Suppressor macrophage treated with lipopolysaccharide for 4 hours (primary cell): ENCODE measurements at regions not wholly inside any gene's neighbourhood (a gene's known extent, or its start where the extent isn't known, plus 50 kb on each side); places are given as distances from the start of the nearest gene placed in this dataset.
"Not testable (repeated sequence)": the region's sequence is repeated elsewhere in the genome, so short reads cannot be mapped to it uniquely, and the experiment has no call there.

Experiments used
- DNase-seq: peaks from one replicate; pipeline ENCODE4 v3.0.0-alpha.2; 2020

DNA sequence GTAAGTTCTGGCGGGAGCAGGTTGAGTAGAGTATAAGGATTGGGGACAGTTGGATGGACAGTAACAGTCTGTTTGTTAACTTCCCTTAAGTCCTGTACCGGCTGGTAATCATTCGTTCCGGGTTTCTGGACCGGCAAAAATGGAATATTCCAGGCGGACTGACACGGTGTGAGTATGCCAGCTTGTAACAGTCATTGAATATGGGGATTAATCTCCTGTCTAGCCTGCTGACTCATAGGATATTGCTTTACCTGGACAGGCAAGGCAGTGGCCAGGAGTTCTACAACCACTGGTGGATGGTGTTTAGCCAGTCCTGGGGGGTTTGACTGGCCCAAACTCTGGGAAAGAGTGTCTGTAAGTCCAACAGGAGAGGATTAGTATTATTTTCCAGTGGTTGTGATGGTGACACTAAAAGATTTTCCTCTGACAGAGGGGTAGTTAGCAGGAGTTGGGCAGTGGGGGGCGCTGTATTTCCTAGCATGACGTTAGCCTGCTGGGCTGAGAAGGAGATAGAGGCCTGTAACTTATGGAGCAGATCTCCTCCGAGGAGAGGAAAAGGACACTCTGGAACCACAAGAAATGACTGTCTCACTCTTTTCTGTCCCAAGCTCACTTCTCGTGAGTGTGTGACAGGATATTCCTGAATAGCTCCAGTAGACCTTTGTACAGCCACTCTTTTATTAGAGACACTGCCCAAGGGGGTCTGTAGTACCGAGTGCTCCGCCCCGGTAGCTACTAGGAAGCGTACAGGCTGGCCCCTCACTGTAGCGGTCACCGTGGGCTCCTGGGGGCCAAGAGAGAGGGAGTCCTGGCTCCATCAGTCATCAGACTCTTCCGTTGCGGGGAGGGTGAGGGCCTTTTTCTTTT lies 152.2 kb downstream of the TRIM27 start:
- DNase-seq = no peak

DNA sequence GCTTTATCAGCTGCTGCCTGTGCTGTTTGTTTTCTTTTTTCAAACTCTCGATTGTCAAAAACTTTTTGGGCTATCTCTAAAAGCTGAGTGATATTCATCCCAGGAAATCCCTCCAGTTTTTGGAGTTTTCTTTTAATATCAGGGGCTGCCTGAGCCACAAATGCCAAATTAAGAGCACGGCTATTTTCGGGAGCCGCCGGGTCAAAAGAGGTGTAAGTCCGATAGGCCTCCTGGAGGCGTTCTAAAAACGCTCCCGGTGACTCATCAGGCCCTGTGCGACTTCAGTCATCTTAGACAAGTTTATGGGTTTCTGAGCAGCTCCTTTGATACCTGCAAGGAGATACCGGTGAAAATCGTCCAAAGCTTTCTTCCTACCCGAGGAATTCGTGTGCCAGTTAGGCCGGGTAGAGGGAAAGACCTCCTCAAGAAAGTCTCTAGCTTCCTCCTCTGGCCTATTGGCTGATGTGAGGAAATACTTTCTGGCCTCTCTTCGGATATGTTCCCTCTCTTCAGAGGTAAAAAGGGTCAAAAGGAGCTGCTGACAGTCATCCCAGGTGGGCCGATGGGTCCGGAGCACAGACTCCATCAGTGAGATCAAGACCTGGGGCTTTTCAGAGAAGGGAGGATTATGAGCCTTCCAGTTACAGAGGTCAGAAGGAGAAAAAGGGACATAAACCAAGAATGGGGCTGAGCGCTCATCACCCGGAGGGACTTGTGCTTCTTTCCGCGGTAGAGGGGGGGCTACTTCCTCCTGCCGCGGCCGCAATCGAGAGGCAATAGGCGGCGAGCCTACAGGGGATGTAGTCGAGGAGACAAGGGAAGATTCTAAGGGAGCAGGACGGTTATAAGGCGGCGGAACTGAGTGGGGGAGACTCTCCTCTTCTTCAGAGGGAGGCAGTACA lies 151.1 kb downstream of the TRIM27 start:
- no peak for DNase-seq

DNA sequence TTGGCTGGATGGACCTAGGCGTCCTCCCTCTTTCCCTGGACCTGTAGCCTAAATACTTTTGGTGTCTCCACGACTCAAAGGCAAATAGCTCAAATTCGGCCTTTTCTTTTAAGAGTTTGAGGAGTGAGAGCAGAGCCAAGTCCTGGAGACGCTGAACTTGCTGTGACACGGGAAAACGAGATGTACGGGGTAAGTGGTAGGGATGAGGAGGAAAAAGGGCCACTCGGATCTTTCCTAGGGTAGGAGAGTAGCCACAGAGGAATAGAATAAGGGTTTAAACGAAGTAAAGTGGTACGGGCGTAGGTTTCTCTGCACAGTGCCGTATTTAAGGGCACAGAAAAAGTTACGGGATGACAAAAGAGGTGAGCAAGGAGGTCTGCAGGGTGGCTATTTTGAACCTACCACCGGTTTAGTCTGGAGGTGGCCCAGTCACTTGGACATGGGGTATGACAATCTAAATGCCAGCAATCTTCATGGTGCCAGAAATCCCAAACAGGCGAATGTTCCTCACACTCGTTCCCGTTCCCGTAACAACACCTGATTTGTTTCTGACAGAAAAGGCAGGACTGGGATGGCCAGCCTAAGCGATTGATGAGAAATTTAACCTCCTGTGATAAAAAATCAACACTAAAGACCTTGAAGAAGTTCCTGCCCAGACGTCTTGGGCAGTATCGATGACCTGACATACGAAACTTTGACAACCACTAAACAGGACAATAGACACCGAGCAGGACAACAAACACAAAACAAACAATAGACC lies 149.3 kb downstream of the TRIM27 start:
- no peak for DNase-seq

DNA sequence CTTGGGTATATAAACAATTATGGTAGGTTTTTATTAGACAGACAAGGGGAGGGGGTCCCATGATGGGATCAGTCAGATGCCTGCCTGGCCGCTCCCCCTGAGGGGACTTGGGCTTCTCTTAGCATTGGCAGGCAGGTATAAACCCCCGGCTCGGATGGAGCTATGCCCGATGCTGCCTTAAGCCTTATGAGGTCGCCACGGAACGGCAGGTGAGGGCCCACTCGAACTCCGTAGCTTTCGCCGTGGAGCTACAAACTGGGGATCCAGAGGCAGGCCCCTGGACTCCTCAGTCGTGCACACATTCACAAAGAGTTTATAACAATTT lies 148.8 kb downstream of the TRIM27 start:
- DNase-seq = no peak

DNA sequence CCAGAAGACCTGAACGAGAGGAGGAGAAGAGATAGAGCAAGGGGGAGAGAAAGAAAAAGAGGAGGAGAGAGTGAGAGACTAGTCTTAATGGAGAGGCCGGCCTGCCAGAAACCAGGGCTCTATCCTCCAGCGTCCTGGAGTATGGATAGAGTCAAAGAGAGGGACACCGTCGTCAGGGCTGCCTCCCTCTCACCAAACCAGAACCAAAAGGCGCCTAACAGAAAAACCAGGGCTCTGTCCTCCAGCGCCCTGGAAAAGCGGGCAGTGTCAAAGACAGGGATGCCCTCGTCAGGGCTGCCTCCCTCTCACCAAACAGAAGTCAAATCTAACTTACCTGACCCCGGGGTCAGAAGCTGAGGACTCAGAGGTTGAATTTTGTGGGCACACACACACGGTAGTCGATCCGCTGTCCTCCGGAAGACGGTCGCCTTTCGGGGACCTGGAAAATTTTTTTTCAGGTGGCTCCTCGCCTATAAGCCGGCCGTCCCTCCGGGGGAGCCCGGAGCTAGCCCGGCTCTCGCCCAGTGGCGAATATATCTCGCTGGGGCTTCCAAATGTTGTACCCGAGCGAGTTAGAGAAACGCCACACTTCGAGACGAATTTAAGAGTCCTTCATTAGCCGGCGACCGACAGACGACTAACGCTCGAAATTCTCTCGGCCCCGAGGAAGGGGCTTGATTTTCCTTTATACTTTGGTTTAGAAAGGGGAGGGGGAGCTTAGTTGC lies 148.2 kb downstream of the TRIM27 start:
- DNase-seq = no peak

DNA sequence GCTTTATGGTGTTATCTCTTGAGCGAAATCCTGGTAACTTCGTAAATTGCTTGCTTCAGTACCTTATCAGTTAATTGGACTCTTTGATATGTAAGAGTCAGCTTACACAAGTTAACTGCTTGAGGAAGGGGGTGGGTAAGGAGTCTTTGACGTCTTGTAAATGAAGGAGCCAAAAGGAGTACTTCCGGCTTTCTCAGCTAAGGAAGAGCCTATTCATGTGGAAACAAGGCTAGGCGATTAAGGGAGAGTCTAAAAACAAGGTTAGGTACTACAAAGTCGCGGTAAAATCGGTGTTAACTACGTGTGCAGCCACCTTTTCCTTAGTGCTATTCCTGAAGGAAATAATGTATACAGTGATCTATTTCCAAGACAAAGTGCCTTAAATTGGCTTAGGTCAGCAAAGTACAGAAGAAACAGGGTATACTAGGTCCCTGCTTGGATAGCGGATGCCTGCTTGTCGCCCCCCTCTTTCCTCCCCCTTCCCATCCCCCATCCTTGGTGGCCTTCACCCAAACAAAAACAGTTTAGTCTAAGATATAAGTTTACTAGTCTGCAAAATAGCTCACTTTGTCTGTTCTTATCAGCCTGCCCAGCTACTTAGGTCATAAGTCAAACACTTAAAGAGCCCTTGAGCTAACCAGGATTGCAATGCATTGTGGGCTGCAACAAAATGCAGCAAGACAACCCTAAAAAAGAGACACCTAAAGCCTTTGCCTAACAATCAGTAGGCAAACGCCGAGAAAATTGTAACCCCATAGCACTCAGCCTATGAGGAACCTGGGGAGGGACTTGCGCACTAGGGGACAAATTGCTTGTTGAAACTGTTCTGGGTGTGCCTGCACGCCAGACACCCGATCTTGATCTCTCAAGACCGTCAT lies 147.3 kb downstream of the TRIM27 start:
- no peak for DNase-seq

DNA sequence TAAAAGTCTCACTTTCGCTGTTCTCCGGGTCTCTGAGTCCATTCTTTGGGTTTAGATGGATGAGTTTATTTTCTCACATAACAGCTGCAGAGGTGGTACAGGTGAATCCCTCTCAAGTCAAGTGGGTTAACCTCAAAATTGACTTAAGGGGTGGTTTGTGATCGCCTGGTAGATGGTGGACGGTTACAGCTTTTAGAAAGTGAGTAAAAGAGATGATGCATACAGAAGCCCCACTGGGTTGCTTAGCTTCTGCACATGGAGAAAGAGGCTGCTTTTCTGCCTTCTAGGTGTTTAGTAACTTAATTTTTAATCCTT lies 146.7 kb downstream of the TRIM27 start:
- no peak for DNase-seq

DNA sequence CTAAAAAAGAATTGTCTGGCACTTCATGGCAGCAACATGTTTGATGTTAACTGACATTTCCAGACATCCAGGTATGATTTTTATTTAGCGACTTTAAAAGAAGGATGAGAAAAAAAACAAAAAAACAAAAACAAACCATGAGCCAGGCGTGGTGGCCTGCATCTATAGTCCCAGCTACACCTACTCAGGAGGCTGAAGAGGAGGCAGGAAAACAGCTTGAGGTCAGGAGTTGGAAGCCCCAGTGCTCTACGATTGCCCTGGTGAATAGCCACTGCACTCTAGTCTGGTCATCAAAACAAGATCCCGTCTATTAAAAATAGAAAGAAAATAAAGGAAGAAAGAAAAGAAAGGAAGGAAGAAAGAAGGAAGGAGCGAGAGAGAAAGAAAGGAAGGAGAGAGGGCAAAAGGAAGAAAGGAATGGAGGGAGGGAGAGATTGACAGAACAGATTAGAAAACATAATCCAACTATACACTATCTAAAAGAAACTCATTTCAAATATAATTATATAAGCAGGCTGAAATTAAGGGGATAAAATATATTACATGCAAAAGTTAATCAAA lies 141.6 kb downstream of the TRIM27 start:
- no peak for DNase-seq

DNA sequence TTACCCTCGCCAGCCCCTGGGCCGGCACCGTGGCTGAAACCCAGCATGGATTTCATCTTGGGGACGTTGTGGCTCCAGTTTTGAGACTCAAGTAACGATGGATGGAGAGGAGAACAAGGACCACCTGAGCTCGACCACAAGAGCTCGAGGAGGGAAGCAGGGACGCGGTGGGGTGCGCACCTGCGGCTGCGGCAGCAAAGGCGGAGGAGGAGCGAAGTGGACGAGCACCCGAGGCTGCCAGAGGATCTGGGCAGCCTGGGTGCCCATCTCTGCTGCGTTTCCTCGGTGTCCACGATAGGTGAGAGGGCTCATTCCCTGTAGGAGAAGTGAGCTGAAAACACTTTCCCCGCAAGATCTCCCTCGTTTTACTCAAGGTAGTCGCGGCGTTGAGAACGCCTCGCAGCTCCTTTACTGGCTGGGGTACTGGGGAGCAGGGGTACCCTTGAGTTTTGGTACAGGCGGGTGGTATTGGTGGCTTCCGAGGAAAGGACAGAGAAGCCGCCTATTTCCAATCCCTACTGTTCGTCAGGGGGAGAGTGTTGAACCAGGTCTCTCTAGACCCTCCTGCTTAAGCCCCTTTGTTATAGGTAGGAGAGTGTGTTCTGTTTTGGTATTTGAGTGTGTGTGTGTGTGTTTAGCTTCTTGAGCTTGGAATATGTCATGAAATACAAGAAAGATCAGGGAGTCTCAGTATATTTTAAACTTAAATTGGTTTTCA lies 137.7 kb downstream of the TRIM27 start:
- DNase-seq = no peak

DNA sequence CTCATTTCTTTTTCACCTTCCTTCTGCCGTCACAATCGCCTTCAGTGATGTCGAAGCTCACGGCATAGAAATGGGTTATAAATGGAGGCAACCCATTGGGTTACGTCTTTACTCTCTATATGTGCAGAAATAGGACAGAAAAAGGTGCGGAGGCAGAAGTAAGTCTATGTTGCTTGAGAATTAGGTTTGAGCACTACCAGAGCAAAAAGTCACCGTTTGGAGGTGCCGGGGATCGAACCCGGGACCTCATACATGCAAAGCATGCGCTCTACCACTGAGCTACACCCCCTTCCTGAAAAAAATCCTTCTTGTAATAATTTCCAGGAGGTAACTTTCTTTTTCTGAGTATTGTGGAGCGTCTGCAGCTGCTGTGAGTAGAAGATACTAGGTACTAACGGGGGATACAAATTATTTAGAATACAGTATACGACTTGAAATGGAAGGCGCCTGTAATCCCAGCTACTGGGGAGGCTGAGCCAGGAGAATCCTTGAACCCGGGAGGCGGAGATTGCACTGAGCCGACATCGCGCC lies 134.2 kb downstream of the TRIM27 start:
- DNase-seq = peak; percentile 59

DNA sequence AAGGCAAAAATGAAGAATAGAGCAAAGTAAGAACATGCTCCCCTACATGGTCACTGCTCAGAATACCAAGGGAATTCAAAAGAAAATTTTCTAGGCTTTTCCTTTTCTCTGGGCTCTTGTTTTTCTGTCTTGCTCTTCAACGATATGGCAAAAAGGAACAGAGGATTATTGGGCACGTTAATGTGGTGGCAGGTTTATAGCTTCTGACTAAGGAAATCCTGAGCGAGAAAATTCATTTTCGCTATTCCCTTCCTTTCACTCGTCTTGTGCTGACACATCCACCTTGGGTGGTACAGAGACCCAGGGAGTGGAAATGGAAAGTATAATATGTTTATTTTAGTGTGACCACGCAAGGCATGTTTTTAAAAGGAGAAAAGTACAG lies 132.8 kb downstream of the TRIM27 start:
- DNase-seq = no peak

DNA sequence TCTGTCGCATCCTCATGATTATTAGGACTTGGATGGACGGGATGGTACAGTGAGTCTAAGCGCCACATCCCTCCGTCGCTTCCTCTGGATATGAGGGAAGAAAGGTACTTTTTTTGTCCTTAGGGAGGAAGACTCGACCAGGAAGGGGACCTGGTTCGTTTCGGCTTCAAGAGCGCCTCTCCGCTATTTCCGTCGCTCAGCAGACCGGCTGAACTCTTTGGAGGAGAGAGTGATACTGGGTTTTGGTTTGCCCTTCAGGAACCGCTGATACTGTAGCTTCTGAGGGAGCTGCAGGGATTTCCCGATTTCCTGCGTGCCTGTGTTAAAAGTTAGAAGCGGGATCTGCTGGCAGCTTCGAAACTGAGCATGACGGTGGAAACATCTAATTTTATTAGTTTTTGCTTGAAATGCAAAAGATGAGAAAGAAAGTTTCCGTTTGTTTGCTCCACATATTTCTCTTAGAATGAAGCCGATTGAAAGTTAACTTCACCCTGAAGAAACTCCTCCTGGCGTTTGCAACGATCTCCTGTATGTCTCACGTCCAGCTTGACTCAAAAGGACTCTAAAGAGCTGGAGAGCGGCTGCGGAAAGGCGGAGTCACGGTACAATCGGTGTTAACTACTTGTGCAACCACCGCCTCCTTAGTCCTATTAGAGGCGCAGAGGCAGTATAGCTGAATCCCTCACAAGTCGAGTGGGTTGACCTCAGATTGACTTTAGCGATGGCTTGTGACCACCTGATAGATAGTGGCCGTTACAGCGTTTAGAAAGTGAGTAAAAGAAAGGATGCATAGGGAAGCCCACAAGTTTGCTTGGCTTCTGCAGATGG lies 129.4 kb downstream of the TRIM27 start:
- peak; percentile 8 for DNase-seq

DNA sequence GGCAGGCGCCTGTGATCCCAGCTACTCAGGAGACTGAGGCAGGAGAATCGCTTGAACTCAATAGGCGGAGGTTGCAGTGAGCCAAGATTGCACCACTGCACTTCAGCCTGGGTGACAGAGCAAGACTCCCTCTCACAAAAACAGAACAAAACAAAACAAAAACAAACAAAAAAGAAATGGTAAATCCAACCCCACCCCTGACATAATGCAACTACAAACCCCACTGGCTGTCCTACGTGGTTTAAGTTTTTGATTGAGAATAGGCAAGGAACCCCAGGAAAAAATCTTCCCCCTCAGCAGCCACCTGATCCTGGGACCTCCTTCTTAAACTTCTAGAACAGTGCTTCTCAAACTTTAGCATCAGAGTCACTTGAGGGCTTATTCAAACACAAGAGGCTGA lies 123.1 kb downstream of the TRIM27 start:
- not testable (repeated sequence) for DNase-seq

DNA sequence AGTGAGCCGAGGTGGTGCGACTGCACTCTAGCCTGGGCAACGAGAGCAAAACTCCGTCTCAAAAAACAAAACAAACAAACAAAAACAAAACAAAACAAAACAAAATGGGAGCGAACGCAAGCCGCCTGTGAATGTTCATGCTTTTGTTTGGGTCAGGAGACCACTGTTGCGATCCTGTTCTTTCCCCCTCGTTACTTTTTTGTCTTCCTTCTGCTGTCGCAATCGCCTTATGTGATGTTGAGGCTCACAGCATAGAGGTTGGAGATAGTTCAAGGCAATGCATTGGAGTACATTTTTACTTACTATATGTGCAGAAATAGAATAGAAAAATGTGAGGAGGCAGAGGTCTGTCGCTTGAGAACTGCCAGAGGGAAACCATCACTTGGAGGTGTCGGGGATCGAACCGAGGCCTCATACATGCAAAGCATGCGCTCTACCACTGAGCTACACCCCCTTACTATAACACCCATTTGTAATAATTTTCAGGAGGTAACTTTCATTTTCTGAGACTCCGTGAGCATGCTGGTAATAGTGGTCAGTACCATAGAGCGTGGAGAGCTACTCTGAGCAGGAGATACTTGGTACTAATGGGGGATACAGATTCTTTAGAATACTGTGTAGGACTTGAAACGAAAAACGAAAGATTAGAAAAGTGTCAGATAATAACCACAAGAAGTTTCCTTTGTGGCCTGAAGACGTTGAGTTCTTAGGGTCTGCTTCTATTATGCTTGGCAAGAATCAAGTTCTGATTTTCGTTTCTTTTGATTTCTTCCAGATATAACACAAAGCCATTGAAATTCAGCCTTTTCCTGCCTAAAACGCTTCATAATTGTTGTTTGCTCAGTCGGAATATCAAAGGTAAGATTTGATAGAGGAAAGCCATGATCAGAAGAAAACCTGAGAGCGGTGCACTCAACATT lies 121.1 kb downstream of the TRIM27 start:
- peak; percentile 8 for DNase-seq

DNA sequence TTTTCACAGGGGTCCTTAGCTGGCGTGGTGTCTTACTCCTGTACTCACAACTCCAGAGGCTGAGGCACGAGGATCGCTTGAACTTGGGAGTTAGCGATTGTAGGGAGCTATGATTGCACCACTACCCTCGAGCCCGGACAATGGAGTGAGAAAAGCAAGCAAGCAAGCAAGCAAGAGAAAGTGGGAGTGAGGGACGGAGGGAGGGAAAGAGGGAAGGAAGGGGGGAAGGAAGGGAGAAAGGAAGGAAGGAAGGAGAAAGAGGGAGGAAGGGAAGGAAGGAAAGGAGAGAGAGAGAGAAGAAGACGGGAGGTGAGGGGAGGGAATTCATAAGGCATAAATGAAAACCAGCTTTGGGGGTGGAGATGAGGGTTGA lies 120.5 kb downstream of the TRIM27 start:
- no peak for DNase-seq

DNA sequence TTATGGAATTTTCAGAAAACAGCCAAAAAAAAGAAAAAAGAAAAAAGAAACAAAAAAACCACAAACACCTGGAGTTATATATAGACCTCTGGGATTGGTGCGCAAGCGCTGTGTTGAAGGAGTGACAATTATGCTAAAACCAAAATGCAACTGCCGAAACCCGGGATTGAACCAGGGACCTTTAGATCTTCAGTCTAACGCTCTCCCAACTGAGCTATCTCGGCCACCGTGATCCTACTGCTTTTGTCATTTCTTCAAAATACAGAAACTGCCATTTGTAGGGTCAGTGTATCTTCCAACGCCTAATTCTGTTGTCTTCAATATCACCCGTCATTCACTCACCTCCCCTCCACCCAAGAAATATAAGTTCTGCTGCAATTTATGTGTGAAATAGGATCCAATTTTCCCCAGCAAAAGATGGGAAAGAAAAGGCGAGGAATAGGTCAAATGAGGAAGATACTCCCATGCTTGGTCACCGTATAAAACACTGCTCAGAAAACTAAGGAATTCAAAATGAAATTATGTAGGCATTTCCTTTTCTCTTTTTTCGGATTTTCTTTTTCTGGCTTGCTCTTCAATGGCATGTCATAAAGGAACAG lies 116.0 kb downstream of the TRIM27 start:
- peak; percentile 59 for DNase-seq

DNA sequence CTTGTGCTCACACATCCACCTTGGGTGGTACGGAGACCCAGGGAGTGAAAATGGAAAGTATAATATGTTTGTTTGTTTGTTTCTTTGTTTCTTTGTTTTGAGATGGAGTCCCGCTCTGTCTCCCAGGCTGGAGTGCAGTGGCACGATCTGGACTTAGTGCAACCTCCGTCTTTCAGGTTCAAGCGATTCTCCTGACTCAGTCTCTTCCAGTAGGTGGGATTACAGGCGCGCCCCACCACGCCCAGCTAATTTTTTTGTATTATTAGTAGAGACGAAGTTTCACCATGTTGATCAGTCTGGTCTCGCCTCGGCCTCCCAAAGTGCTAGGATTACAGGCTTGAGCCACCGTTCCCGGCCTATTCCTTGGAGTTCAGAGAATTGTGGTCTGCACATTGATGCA lies 115.4 kb downstream of the TRIM27 start:
- DNase-seq = no peak
